Caco-2 (cell line): ENCODE measurements at regions not wholly inside any gene's neighbourhood (a gene's known extent, or its start where the extent isn't known, plus 50 kb on each side); places are given as distances from the start of the nearest gene placed in this dataset.

Experiments
- BruUV-seq: library from RNA; stranded (reverse); fragments of 400-500 nt; replicated peaks from 2 replicates; lab custom pipeline; 2021; lab: Mats Ljungman, UMichigan
- CTCF ChIA-PET: fragments of 300-600 bp; sonication (Branson Sonifier 250); formaldehyde crosslinking; loops from one replicate; lab custom pipeline; 2022; ENCODE audit warnings: antibody characterized with exemption; lab: Charles Lee
- POLR2A ChIA-PET: fragments of 300-600 bp; sonication (Branson Sonifier 250); formaldehyde crosslinking; loops from one replicate; lab custom pipeline; 2022; ENCODE audit warnings: antibody characterized with exemption; lab: Charles Lee
- DNase-seq, 2 experiments: peaks; one replicate each; pipeline versions ENCODE4 v3.0.0 to v3.0.0-alpha.2; 2020 to 2022
- H3K27me3 ChIP-seq: replicated peaks from 2 replicates; pipeline ENCODE4 v1.6.0; 2011; ENCODE audit warnings: low read length; ENCODE audit not compliant: control insufficient read depth, insufficient read depth
- H3K36me3 ChIP-seq: 2 replicates; pipeline ENCODE4 v1.5.1; 2011; ENCODE audit warnings: low read length; ENCODE audit not compliant: control insufficient read depth, insufficient read depth
- H3K4me1 ChIP-seq: fragments of 250-450 bp; sonication (Bioruptor Pico); 2 replicates; pipeline ENCODE4 v1.5.1; 2020; ENCODE audit warnings: mild to moderate bottlenecking
- H3K4me3 ChIP-seq: 2 replicates; pipeline ENCODE4 v1.5.1; 2011; ENCODE audit warnings: low read depth, mild to moderate bottlenecking, control low read depth, low read length
- H3K9me3 ChIP-seq: fragments of 250-450 bp; sonication (Bioruptor Pico); 2 replicates; pipeline ENCODE4 v1.5.1; 2020; ENCODE audit warnings: mild to moderate bottlenecking, moderate library complexity
- H3K27ac Mint-ChIP-seq: one replicate; pipeline ENCODE4 v1.8.0; 2022; ENCODE audit warnings: mixed read lengths; ENCODE audit not compliant: unreplicated experiment
- H3K27me3 Mint-ChIP-seq: one replicate; pipeline ENCODE4 v1.8.0; 2022; ENCODE audit warnings: mixed read lengths; ENCODE audit not compliant: insufficient read depth, unreplicated experiment
- H3K36me3 Mint-ChIP-seq: one replicate; pipeline ENCODE4 v1.8.0; 2022; ENCODE audit warnings: mild to moderate bottlenecking, mixed read lengths; ENCODE audit not compliant: insufficient read depth, unreplicated experiment
- H3K4me1 Mint-ChIP-seq: one replicate; pipeline ENCODE4 v1.8.0; 2022; ENCODE audit warnings: low read depth, mixed read lengths; ENCODE audit not compliant: unreplicated experiment
- H3K4me3 Mint-ChIP-seq: one replicate; pipeline ENCODE4 v1.8.0; 2022; ENCODE audit warnings: mild to moderate bottlenecking, moderate library complexity, mixed read lengths; ENCODE audit not compliant: unreplicated experiment
- H3K9me3 Mint-ChIP-seq: one replicate; pipeline ENCODE4 v1.8.0; 2022; ENCODE audit warnings: mixed read lengths; ENCODE audit not compliant: unreplicated experiment
- CTCF ChIP-seq, 2 experiments: fragments of 200-600 bp in 1 of 2; IDR thresholded peaks; 1 replicate in 1 of 2; 2 replicates in 1 of 2; pipeline versions ENCODE4 v1.5.1 to v1.8.0; 2011 to 2022; ENCODE audit warnings: antibody characterized with exemption in 1 of 2, control low read depth in 1 of 2, inconsistent platforms in 1 of 2, low read depth in 1 of 2, low read length in 1 of 2, mild to moderate bottlenecking in 1 of 2, moderate library complexity in 1 of 2; ENCODE audit not compliant: insufficient read depth in 1 of 2, severe bottlenecking in 1 of 2, unreplicated experiment in 1 of 2
- intact Hi-C: fragments of 100-400 bp; cut with micrococcal nuclease; formaldehyde crosslinking; loops from one replicate; pipeline ENCODE4 v1.10.0; 2022; ENCODE audit not compliant: unreplicated experiment

GRCh38 chr4:137707626-137708025, 175.3 kb upstream of the PCDH18 start:
- no peak for DNase-seq
- no peaks in the 10 kb centered on the region for H3K36me3 ChIP-seq
- Mint-ChIP-seq H3K4me1 (no peaks in the 10 kb centered on the region), H3K27ac (no peak overlapping the region), H3K36me3 (no peaks in the 10 kb centered on the region), H3K27me3 (peaks cover 3% of the 10 kb centered on the region), H3K9me3 (no peaks in the 10 kb centered on the region), H3K4me3 (no peak overlapping the region)
- H3K9me3 ChIP-seq: no peaks in the 10 kb centered on the region
- H3K4me1 ChIP-seq: no peaks in the 10 kb centered on the region
- POLR2A ChIA-PET: no interaction called here
- intact Hi-C loops: no loop called here
- no peaks in the 10 kb centered on the region for H3K27me3 ChIP-seq
- BruUV-seq: no TSS peak
- TF ChIP-seq CTCF (IDR thresholded peaks at IDR 0.05; ENCODE audit: insufficient read depth in 1 of 2, low read depth in 1 of 2, low read length in 1 of 2, severe bottlenecking in 1 of 2, unreplicated experiment in 1 of 2): no peak
- no peak overlapping the region for H3K4me3 ChIP-seq
- CTCF ChIA-PET: no interaction called here

DNA sequence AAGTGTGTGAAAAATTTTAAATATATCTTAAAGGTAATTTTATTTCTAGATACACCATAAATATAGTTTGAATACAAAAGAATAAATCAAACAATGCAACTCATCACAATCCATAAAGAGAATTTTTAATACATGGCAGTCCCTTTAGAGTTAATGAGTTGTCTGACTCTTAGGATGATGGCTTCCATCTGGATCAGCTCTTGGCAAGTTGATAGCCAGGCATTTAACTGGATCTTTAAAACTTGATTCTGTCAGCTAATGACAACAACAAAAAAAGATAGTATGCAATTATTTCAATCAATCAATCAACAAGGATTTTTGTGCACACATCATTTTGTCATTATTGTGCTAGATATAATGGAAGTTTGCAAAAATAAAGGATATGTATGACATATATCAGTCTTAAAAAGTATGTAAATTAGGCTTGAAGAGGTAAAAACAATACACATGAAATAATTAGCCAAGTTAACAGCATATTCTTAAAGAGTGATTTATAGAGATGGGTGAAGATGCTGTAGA, 174.9 kb upstream of the PCDH18 start:
- H3K27ac Mint-ChIP-seq: no peak overlapping the region
- peaks cover 3% of the 10 kb centered on the region for H3K27me3 Mint-ChIP-seq
- H3K36me3 Mint-ChIP-seq: no peaks in the 10 kb centered on the region
- BruUV-seq: no TSS peak
- no peak overlapping the region for H3K4me3 Mint-ChIP-seq
- Histone ChIP-seq H3K4me1 (no peaks in the 10 kb centered on the region), H3K9me3 (no peaks in the 10 kb centered on the region), H3K27me3 (no peaks in the 10 kb centered on the region), H3K4me3 (no peak overlapping the region), H3K36me3 (no peaks in the 10 kb centered on the region)
- DNase-seq: no peak
- ChIA-PET CTCF (no interaction called here), POLR2A (no interaction called here)
- no peaks in the 10 kb centered on the region for H3K9me3 Mint-ChIP-seq
- intact Hi-C loops: no loop called here
- no peaks in the 10 kb centered on the region for H3K4me1 Mint-ChIP-seq
- no peak for TF ChIP-seq CTCF (IDR thresholded peaks at IDR 0.05; ENCODE audit: insufficient read depth in 1 of 2, low read depth in 1 of 2, low read length in 1 of 2, severe bottlenecking in 1 of 2, unreplicated experiment in 1 of 2)

DNA sequence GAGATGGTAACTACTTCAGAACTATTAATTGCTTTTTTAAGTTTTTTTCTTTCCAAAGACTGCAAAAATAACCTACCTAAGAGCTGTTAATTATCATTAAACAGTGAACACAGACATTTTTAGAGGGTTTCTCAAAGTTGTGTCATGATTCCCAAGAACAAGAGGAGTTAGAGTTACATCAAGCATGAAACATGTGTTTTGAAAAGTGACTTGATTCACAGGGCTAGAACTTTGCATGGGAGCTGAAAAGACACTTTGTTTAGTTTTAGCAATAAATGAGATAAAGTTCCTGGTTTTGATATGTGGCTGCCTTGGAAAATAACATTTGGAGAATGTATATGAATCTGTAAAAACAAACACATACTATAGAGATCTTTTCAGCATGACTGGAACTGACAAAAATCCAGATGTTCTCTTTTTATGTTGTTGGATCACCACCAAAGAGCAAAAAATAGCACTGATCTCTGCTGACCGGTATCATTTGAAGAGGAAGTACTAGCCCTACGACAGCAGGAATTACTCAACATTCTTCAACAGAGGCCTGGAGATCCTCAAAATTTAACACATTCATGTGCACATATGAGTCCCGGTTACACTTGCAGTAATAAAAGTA, 173.0 kb upstream of the PCDH18 start:
- no peak overlapping the region for H3K4me3 ChIP-seq
- H3K36me3 Mint-ChIP-seq: no peaks in the 10 kb centered on the region
- DNase-seq: no peak
- ChIA-PET CTCF (no interaction called here), POLR2A (no interaction called here)
- H3K9me3 ChIP-seq: no peaks in the 10 kb centered on the region
- H3K27ac Mint-ChIP-seq: no peak overlapping the region
- H3K4me1 ChIP-seq: no peaks in the 10 kb centered on the region
- H3K36me3 ChIP-seq: no peaks in the 10 kb centered on the region
- H3K4me1 Mint-ChIP-seq: no peaks in the 10 kb centered on the region
- H3K9me3 Mint-ChIP-seq: no peaks in the 10 kb centered on the region
- no TSS peak for BruUV-seq
- no peaks in the 10 kb centered on the region for H3K27me3 ChIP-seq
- H3K27me3 Mint-ChIP-seq: peaks cover 3% of the 10 kb centered on the region
- no peak overlapping the region for H3K4me3 Mint-ChIP-seq
- intact Hi-C loops: no loop called here
- TF ChIP-seq CTCF (IDR thresholded peaks at IDR 0.05; ENCODE audit: insufficient read depth in 1 of 2, low read depth in 1 of 2, low read length in 1 of 2, severe bottlenecking in 1 of 2, unreplicated experiment in 1 of 2): no peak
